Upper lobe of left lung (tissue), 6 donors: ENCODE measurements at regions not wholly inside any gene's neighbourhood (a gene's known extent, or its start where the extent isn't known, plus 50 kb on each side); places are given as distances from the start of the nearest gene placed in this dataset.
"Not testable (repeated sequence)": the region's sequence is repeated elsewhere in the genome, so short reads cannot be mapped to it uniquely, and the experiment has no call there.

ENCODE experiments used
- ATAC-seq, 2 donors: fragments of 200-7000 bp; cut with Tn5 transposase; one replicate each; pipeline ENCODE4 v1.9.1; 2022; ENCODE audit warnings: mild to moderate bottlenecking in 2 of 2, moderate library complexity in 2 of 2; ENCODE audit not compliant: low FRiP score in 2 of 2
- DNase-seq, 2 donors: peaks; one replicate each; pipeline ENCODE4 v3.0.0-alpha.2; 2019 to 2020
- H3K27ac ChIP-seq, 4 donors: fragments of 200-600 bp; sonication (generic); one replicate each; pipeline ENCODE4 v1.5.1; 2016 to 2019
- H3K27me3 ChIP-seq, 4 donors: fragments of 200-600 bp; sonication (generic); one replicate each; pipeline ENCODE4 v1.5.1; 2017 to 2019
- H3K36me3 ChIP-seq, 4 donors: fragments of 200-600 bp; sonication (generic); one replicate each; pipeline ENCODE4 v1.5.1; 2016 to 2019
- H3K4me1 ChIP-seq, 4 donors: fragments of 200-600 bp; sonication (generic); one replicate each; pipeline ENCODE4 v1.5.1; 2018 to 2019
- H3K4me3 ChIP-seq, 4 donors: fragments of 200-600 bp; sonication (generic); one replicate each; pipeline ENCODE4 v1.5.1; 2017 to 2019; ENCODE audit warnings: mild to moderate bottlenecking in 2 of 4, moderate library complexity in 1 of 4
- H3K9me3 ChIP-seq, 4 donors: fragments of 200-600 bp; sonication (generic); one replicate each; pipeline ENCODE4 v1.5.1; 2018 to 2019
- EP300 ChIP-seq, 4 donors: sonication (generic); formaldehyde crosslinking; IDR thresholded peaks; one replicate each; pipeline ENCODE4 v1.5.1; 2017; ENCODE audit warnings: antibody characterized with exemption in 4 of 4, control low read depth in 2 of 4
- POLR2A ChIP-seq, 4 donors: fragments of 450-650 bp; IDR thresholded peaks; one replicate each; pipeline ENCODE4 v1.5.1; 2016 to 2017; ENCODE audit warnings: antibody characterized with exemption in 4 of 4, mild to moderate bottlenecking in 2 of 4
- POLR2AphosphoS5 ChIP-seq, 2 donors: sonication (generic); formaldehyde crosslinking; IDR thresholded peaks; one replicate each; pipeline ENCODE4 v1.5.1; 2017; ENCODE audit warnings: antibody characterized with exemption in 2 of 2
- WGBS, 2 donors: methylation state at CpG; one replicate each; pipeline ENCODE4 v1.1.5; 2017 to 2018; 5-methylcytosine and 5-hydroxymethylcytosine counted together
- TF ChIP-seq, protein P1 (sequence below), 6 experiments: fragments of 450-650 bp in 4 of 6; fragments of 200-600 bp in 2 of 6; sonication (generic) in 2 of 6; IDR thresholded peaks; one replicate each; pipeline ENCODE4 v1.5.1; 2016 to 2019; ENCODE audit warnings: antibody characterized with exemption in 6 of 6
- donor health status: DM: no; HTN: no; CAD: no; lungs with moderate emphysema.
- donor health status: DM: no; HTN: yes; CAD: no; lungs with severe emphysema.

DNA sequence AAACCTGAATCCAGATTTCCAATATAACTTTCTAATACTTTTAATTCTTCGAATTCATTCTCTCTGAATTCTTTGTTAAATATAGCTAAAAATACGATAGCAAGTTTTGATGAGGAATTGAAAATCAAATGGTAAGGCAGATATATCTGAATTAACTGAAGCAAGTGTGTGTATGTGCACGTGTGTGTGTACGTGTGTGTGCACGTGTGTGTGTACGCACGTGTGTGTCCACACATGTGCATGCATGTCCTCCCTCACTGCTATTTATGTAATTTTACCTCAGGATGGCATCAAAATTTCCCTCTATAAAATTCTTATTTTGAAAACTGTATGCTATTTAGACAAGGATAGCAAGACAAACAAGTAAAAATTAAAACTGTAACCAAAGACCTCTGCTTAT lies 961.3 kb upstream of the CNTN5 start:
- DNase-seq, result no peak
- no peak overlapping the region for H3K4me3 ChIP-seq
- ATAC-seq, result no peak
- H3K4me1 ChIP-seq, result no peaks in the 10 kb centered on the region
- H3K36me3 ChIP-seq, result no peaks in the 10 kb centered on the region
- H3K27ac ChIP-seq, result no peak overlapping the region
- no peaks in the 10 kb centered on the region for H3K9me3 ChIP-seq
- 71 to 78% methylated on average over 7 of the region's 7 CpGs for WGBS, 2 donors
- TF ChIP-seq, protein P1, sequence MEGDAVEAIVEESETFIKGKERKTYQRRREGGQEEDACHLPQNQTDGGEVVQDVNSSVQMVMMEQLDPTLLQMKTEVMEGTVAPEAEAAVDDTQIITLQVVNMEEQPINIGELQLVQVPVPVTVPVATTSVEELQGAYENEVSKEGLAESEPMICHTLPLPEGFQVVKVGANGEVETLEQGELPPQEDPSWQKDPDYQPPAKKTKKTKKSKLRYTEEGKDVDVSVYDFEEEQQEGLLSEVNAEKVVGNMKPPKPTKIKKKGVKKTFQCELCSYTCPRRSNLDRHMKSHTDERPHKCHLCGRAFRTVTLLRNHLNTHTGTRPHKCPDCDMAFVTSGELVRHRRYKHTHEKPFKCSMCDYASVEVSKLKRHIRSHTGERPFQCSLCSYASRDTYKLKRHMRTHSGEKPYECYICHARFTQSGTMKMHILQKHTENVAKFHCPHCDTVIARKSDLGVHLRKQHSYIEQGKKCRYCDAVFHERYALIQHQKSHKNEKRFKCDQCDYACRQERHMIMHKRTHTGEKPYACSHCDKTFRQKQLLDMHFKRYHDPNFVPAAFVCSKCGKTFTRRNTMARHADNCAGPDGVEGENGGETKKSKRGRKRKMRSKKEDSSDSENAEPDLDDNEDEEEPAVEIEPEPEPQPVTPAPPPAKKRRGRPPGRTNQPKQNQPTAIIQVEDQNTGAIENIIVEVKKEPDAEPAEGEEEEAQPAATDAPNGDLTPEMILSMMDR (IDR thresholded peaks at IDR 0.05), result no peak
- TF ChIP-seq POLR2A (IDR thresholded peaks at IDR 0.05), result no peak
- no peak for TF ChIP-seq EP300 (IDR thresholded peaks at IDR 0.05)
- no peak for TF ChIP-seq POLR2AphosphoS5 (IDR thresholded peaks at IDR 0.05)
- H3K27me3 ChIP-seq, result no peaks in the 10 kb centered on the region

DNA sequence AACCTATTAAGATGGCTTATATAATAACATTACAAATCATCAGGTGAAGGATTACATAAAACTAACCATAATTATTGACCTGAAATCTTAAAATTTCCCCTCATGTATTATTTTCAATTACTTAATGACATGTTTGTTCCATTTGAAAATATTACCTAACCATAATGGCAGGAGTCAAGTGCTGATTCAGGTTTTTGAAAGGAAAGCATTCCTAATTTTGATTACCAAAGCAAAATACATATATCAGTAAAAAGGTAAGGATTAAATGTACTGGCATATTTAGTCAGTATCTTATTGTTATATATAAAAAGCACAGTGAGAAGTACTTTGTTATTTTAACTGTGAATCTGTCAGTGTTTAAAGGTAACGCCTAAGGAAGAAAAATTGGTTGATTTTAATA lies 960.0 kb upstream of the CNTN5 start:
- H3K4me1 ChIP-seq, result no peaks in the 10 kb centered on the region
- TF ChIP-seq POLR2A (IDR thresholded peaks at IDR 0.05) (no peak), EP300 (IDR thresholded peaks at IDR 0.05) (no peak), POLR2AphosphoS5 (IDR thresholded peaks at IDR 0.05) (no peak)
- TF ChIP-seq, protein P1 (IDR thresholded peaks at IDR 0.05), result no peak
- H3K27ac ChIP-seq, result no peak overlapping the region
- no peak overlapping the region for H3K4me3 ChIP-seq
- WGBS, 2 donors, result 87 to 88% methylated on average over 1 of the region's 1 CpG
- H3K9me3 ChIP-seq, result no peaks in the 10 kb centered on the region
- H3K27me3 ChIP-seq, result no peaks in the 10 kb centered on the region
- no peak for ATAC-seq
- H3K36me3 ChIP-seq, result no peaks in the 10 kb centered on the region
- no peak for DNase-seq

DNA sequence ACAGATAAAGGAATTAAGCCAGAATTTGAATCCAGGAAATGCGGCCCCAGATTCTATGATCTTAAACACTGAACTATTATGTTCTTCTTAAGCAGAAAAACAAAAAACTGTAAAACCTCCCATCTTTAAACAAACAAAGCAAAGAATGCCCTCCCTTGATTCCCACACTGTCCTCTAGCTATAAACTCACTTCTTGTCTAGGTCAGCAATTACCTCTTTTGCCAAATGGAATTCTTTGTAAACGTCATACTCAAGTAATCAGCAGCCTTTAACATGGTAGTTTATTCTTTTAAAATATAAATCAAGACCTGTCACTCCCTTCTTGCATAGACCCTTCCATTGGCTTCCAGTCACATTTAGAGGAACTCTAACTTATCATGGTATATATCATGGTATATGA lies 958.9 kb upstream of the CNTN5 start:
- Histone ChIP-seq H3K4me3 (no peak overlapping the region), H3K4me1 (no peaks in the 10 kb centered on the region), H3K36me3 (no peaks in the 10 kb centered on the region), H3K9me3 (no peaks in the 10 kb centered on the region), H3K27me3 (no peaks in the 10 kb centered on the region), H3K27ac (no peak overlapping the region)
- ATAC-seq (no peak), DNase-seq (no peak)
- WGBS, 2 donors, result 72 to 73% methylated on average over 2 of the region's 2 CpGs
- TF ChIP-seq POLR2AphosphoS5 (IDR thresholded peaks at IDR 0.05) (no peak), EP300 (IDR thresholded peaks at IDR 0.05) (no peak), POLR2A (IDR thresholded peaks at IDR 0.05) (no peak)
- TF ChIP-seq, protein P1 (IDR thresholded peaks at IDR 0.05), result no peak

DNA sequence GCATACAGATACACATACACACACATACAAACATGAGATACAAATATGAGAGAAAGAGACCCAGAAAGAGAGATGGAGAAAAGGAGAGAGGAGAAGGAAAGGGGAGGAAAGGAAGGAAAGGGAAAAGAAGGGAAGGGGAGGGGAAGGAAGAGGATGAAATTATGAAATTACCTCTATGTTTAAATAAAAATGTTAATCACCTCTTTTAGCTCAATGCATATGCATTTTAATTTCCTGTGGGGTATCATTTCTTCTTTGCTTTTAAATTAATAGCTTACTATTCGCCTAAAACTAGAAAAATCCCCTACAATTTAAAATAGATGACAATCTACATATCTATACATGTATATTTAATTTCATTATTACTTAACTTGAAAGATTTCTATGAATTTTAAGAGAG lies 958.0 kb upstream of the CNTN5 start:
- TF ChIP-seq, protein P1 (IDR thresholded peaks at IDR 0.05), result no peak
- no peak for TF ChIP-seq POLR2AphosphoS5 (IDR thresholded peaks at IDR 0.05)
- no peak for TF ChIP-seq EP300 (IDR thresholded peaks at IDR 0.05)

DNA sequence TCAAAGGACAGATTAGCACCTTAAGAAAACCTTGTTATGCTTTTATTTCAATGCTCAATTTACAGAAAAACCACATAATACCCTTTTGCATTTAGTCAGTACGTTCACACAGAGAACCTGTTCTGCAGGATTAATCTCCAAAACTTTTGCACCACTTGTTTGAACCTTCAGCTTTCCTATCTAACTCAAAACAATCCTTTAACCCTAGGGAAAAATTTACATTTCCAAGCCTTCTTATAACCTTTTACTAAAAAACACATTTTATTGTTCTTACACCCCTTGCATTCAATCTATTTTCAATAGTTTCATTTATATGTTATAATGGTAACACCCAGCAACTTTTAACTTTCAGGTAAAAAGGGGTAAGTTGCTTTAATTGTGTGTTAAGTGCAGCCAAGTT lies 952.5 kb upstream of the CNTN5 start:
- ATAC-seq, result no peak
- no peaks in the 10 kb centered on the region for H3K27me3 ChIP-seq
- 34 to 47% methylated on average over 1 of the region's 1 CpG for WGBS, 2 donors
- no peak for DNase-seq
- H3K9me3 ChIP-seq, result no peaks in the 10 kb centered on the region
- no peak overlapping the region for H3K27ac ChIP-seq
- TF ChIP-seq, protein P1 (IDR thresholded peaks at IDR 0.05), result no peak
- TF ChIP-seq POLR2AphosphoS5 (IDR thresholded peaks at IDR 0.05) (no peak), POLR2A (IDR thresholded peaks at IDR 0.05) (no peak), EP300 (IDR thresholded peaks at IDR 0.05) (no peak)
- no peaks in the 10 kb centered on the region for H3K4me1 ChIP-seq
- no peak overlapping the region for H3K4me3 ChIP-seq
- no peaks in the 10 kb centered on the region for H3K36me3 ChIP-seq

More for the DNA sequence above, 958.0 kb upstream of the CNTN5 start:
- H3K36me3 ChIP-seq, result no peaks in the 10 kb centered on the region
- H3K9me3 ChIP-seq, result no peaks in the 10 kb centered on the region
- ATAC-seq, result no peak
- no peaks in the 10 kb centered on the region for H3K4me1 ChIP-seq
- no peak overlapping the region for H3K27ac ChIP-seq
- H3K27me3 ChIP-seq, result no peaks in the 10 kb centered on the region
- no peak for DNase-seq
- 74 to 79% methylated on average over 1 of the region's 1 CpG for WGBS, 2 donors
- H3K4me3 ChIP-seq, result no peak overlapping the region

DNA sequence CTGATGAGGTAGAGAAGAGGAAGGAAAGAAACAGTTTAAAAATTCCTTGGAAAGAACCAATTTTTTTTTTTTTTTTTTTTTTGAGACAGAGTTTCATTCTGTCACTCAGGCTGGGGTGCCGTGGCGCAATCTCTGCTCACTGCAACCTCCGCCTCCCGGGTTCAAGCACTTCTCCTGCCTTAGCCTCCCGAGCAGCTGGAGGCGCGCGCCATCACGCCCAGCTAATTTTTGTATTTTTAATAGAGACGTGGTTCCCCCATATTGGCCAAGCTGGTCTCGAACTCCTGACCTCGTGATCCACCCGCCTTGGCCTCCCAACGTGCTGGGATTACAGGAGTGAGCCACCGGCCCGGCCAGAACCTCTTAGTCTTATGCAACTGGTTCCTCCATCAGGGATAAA lies 951.6 kb upstream of the CNTN5 start:
- peak in 1 of 2 donors; percentile 29 for DNase-seq

More for the DNA sequence above, 951.6 kb upstream of the CNTN5 start:
- not testable (repeated sequence) for H3K4me1 ChIP-seq, H3K27ac ChIP-seq, ATAC-seq, H3K27me3 ChIP-seq, H3K4me3 ChIP-seq, H3K9me3 ChIP-seq, H3K36me3 ChIP-seq
- WGBS, 2 donors, result 90 to 91% methylated on average over 16 of the region's 16 CpGs
